ENCODE measurements at regions not wholly inside any gene's neighbourhood (a gene's known extent, or its start where the extent isn't known, plus 50 kb on each side); places are given as distances from the start of the nearest gene placed in this dataset.

DNA sequence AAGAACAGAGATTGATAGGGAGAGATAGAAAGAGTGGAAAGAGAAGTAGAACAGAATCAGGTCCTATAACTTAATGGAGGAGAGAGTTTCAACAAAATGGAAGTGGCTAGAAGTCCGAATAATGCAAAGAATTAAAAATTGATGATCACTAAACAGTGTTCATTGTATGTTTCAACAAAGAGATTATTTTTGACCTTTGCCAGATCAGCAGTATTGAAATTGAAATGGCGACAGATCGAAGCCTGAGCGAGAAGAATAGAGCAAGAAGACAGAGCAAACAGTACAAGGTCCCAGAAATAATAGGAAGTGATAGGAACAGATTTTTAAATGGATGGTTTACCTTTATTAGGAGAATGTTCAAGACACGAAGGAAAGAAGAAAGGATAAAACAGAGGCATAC, 1012.8 kb upstream of the FBXO33 start:
- ATAC-seq (no peak), DNase-seq (no peak)
- Mint-ChIP-seq H3K4me3 (no peak overlapping the region), H3K4me1 (no peaks in the 10 kb centered on the region), H3K36me3 (no peaks in the 10 kb centered on the region), H3K27ac (no peak overlapping the region), H3K27me3 (ENCODE audit: low read depth in 2 of 2) (no peaks in the 10 kb centered on the region), H3K9me3 (peaks cover 14 to 15% of the 10 kb centered on the region in 2 donors)
- TF ChIP-seq, protein P1, sequence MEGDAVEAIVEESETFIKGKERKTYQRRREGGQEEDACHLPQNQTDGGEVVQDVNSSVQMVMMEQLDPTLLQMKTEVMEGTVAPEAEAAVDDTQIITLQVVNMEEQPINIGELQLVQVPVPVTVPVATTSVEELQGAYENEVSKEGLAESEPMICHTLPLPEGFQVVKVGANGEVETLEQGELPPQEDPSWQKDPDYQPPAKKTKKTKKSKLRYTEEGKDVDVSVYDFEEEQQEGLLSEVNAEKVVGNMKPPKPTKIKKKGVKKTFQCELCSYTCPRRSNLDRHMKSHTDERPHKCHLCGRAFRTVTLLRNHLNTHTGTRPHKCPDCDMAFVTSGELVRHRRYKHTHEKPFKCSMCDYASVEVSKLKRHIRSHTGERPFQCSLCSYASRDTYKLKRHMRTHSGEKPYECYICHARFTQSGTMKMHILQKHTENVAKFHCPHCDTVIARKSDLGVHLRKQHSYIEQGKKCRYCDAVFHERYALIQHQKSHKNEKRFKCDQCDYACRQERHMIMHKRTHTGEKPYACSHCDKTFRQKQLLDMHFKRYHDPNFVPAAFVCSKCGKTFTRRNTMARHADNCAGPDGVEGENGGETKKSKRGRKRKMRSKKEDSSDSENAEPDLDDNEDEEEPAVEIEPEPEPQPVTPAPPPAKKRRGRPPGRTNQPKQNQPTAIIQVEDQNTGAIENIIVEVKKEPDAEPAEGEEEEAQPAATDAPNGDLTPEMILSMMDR (IDR thresholded peaks at IDR 0.05): no peak
- Histone ChIP-seq H3K27me3 (ENCODE audit: control insufficient read depth, insufficient read depth, low read length) (no peaks in the 10 kb centered on the region), H3K36me3 (ENCODE audit: control insufficient read depth, insufficient read depth, low read length) (no peaks in the 10 kb centered on the region), H3K4me1 (ENCODE audit: control insufficient read depth, insufficient read depth, low read length) (no peaks in the 10 kb centered on the region), H3K9me3 (ENCODE audit: control insufficient read depth, insufficient read depth, low read length) (no peaks in the 10 kb centered on the region), H3K4me3 (ENCODE audit: low read length) (no peak overlapping the region), H3K27ac (ENCODE audit: low read length) (no peak overlapping the region)
- 87% methylated on average over 4 of the region's 5 CpGs for WGBS (ENCODE audit: insufficient coverage)
- intact Hi-C loops (cut with micrococcal nuclease): no loop called here

DNA sequence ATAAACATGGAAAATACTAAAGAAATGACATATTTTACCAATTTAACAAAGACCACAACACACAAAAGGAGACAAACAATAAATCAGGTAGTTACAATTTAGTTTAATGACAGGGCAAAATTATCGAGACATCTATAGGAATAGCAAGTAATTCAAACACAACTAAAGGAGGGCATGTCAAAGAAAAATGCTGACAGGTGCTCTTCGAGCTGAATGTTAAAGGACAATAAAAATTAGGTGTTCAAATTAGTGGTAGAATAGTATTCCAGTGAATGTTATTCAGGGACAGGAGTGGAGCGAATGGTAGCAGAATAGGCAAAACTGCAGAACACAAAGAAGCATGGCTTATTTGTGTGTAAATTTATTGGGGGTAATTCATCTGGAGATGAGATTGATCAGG, 1004.3 kb upstream of the FBXO33 start:
- H3K36me3 ChIP-seq (ENCODE audit: control insufficient read depth, insufficient read depth, low read length): no peaks in the 10 kb centered on the region
- H3K9me3 ChIP-seq (ENCODE audit: control insufficient read depth, insufficient read depth, low read length): no peaks in the 10 kb centered on the region
- H3K27me3 ChIP-seq (ENCODE audit: control insufficient read depth, insufficient read depth, low read length): no peaks in the 10 kb centered on the region
- no peak overlapping the region for H3K4me3 ChIP-seq (ENCODE audit: low read length)
- H3K27ac ChIP-seq (ENCODE audit: low read length): no peak overlapping the region
- DNase-seq (no peak), ATAC-seq (no peak)
- Mint-ChIP-seq H3K36me3 (no peaks in the 10 kb centered on the region), H3K4me1 (no peaks in the 10 kb centered on the region), H3K27me3 (ENCODE audit: low read depth in 2 of 2) (no peaks in the 10 kb centered on the region), H3K4me3 (no peak overlapping the region), H3K27ac (no peak overlapping the region), H3K9me3 (peaks cover 9 to 10% of the 10 kb centered on the region in 2 donors)
- no peaks in the 10 kb centered on the region for H3K4me1 ChIP-seq (ENCODE audit: control insufficient read depth, insufficient read depth, low read length)
- TF ChIP-seq, protein P1 (IDR thresholded peaks at IDR 0.05): no peak
- 76% methylated on average over 2 of the region's 3 CpGs for WGBS (ENCODE audit: insufficient coverage)
- intact Hi-C loops (cut with micrococcal nuclease): no loop called here

DNA sequence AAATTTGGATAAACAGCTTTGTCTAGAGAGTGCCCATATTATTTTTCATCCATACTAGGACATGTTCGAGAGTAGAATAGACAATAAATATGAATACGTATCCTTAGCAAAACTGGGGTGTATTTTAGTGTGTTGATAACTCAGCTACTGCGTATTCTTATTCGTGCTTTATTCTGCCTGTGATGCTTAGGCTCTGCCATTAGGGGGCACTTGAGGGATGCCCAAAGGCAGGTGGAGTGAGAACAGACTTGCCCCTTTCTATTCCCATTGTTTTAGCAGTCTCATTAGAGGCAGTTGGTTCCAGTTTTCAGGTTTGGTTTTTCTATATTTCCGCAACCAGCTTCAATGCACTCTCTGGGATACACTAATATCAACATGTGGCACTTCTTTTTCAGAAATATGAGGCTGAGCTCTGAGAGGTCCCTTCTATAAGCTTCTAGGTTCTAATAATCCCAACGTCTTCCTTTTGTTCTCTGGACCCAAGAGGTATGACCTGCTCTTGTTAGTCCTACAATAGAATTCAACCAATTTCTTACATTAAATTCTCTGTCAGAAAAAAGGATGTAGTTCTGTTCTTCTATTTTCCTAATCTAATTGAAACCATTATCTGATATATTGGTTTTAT, 985.7 kb upstream of the FBXO33 start:
- TF ChIP-seq, protein P1 (IDR thresholded peaks at IDR 0.05): no peak
- no peak overlapping the region for H3K4me3 ChIP-seq (ENCODE audit: low read length)

DNA sequence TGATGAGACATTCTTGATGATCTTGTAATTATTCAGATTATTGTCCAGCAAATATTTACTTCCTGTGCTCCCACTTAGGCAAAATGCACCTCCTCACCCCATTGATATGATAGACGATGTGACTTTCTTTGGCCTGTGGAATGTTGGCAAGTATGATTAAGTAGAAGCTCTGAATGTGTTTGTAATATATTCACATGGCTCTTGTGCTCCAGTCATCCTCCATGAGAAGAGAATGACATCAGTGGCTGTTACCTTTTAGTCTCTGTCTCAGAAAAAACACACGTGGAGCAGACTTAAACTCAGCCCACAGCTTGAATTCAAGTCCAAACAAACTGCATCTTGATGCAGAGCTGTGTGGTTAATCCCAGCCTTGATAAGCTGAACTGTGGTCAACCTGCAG, 984.3 kb upstream of the FBXO33 start:
- no peak overlapping the region for H3K4me3 Mint-ChIP-seq
- peaks cover 8 to 14% of the 10 kb centered on the region in 2 donors for H3K9me3 Mint-ChIP-seq
- no peaks in the 10 kb centered on the region for H3K27me3 Mint-ChIP-seq (ENCODE audit: low read depth in 2 of 2)

More for the DNA sequence above, 985.7 kb upstream of the FBXO33 start:
- no peaks in the 10 kb centered on the region for H3K27me3 ChIP-seq (ENCODE audit: control insufficient read depth, insufficient read depth, low read length)
- H3K9me3 Mint-ChIP-seq: peaks cover 8 to 14% of the 10 kb centered on the region in 2 donors
- H3K27ac ChIP-seq (ENCODE audit: low read length): no peak overlapping the region
- H3K4me1 ChIP-seq (ENCODE audit: control insufficient read depth, insufficient read depth, low read length): no peaks in the 10 kb centered on the region
- no peaks in the 10 kb centered on the region for H3K4me1 Mint-ChIP-seq
- intact Hi-C loops (cut with micrococcal nuclease): no loop called here
- ATAC-seq: no peak
- no peaks in the 10 kb centered on the region for H3K36me3 ChIP-seq (ENCODE audit: control insufficient read depth, insufficient read depth, low read length)
- H3K27me3 Mint-ChIP-seq (ENCODE audit: low read depth in 2 of 2): no peaks in the 10 kb centered on the region
- no peak overlapping the region for H3K27ac Mint-ChIP-seq
- WGBS (ENCODE audit: insufficient coverage): 46% methylated on average over 6 of the region's 6 CpGs
- H3K4me3 Mint-ChIP-seq: no peak overlapping the region
- no peaks in the 10 kb centered on the region for H3K36me3 Mint-ChIP-seq
- no peak for DNase-seq
- H3K9me3 ChIP-seq (ENCODE audit: control insufficient read depth, insufficient read depth, low read length): no peaks in the 10 kb centered on the region

More for the DNA sequence above, 984.3 kb upstream of the FBXO33 start:
- ATAC-seq (no peak), DNase-seq (no peak)
- no peaks in the 10 kb centered on the region for H3K4me1 Mint-ChIP-seq
- intact Hi-C loops (cut with micrococcal nuclease): no loop called here
- H3K27ac Mint-ChIP-seq: no peak overlapping the region
- no peak overlapping the region for H3K27ac ChIP-seq (ENCODE audit: low read length)
- 78% methylated on average over 2 of the region's 2 CpGs for WGBS (ENCODE audit: insufficient coverage)
- TF ChIP-seq, protein P1 (IDR thresholded peaks at IDR 0.05): no peak
- H3K4me1 ChIP-seq (ENCODE audit: control insufficient read depth, insufficient read depth, low read length): no peaks in the 10 kb centered on the region
- H3K36me3 ChIP-seq (ENCODE audit: control insufficient read depth, insufficient read depth, low read length): no peaks in the 10 kb centered on the region
- H3K27me3 ChIP-seq (ENCODE audit: control insufficient read depth, insufficient read depth, low read length): no peaks in the 10 kb centered on the region
- H3K4me3 ChIP-seq (ENCODE audit: low read length): no peak overlapping the region
- no peaks in the 10 kb centered on the region for H3K36me3 Mint-ChIP-seq
- no peaks in the 10 kb centered on the region for H3K9me3 ChIP-seq (ENCODE audit: control insufficient read depth, insufficient read depth, low read length)
